Activated naive CD4-positive, alpha-beta T cell treated with anti-CD3 and anti-CD28 coated beads, Interleukin-2, amount 10 ng/mL, durations not matched to agents 7 days and 5 days (primary cell): ENCODE measurements at regions not wholly inside any gene's neighbourhood (a gene's known extent, or its start where the extent isn't known, plus 50 kb on each side); places are given as distances from the start of the nearest gene placed in this dataset.
A peak's percentile ranks its signal among the peaks of the same experiment; 100 is the strongest.

Experiments used
- CTCF ChIA-PET: fragments of 350-600 bp; sonication (Branson Sonifier 250); formaldehyde crosslinking; loops from one replicate; lab custom pipeline; 2021; ENCODE audit warnings: antibody characterized with exemption; lab: Charles Lee
- DNase-seq: peaks from one replicate; pipeline ENCODE4 v3.0.0-alpha.2; 2020
- H3K27ac Mint-ChIP-seq: one replicate; pipeline ENCODE4 v1.8.0; 2021; ENCODE audit warnings: mild to moderate bottlenecking, moderate library complexity, mixed read lengths
- H3K27me3 Mint-ChIP-seq: one replicate; pipeline ENCODE4 v1.8.0; 2021; ENCODE audit warnings: mild to moderate bottlenecking, mixed read lengths
- H3K36me3 Mint-ChIP-seq: one replicate; pipeline ENCODE4 v1.8.0; 2021; ENCODE audit warnings: mixed read lengths
- H3K4me1 Mint-ChIP-seq: one replicate; pipeline ENCODE4 v1.8.0; 2021; ENCODE audit warnings: mixed read lengths
- H3K4me3 Mint-ChIP-seq: one replicate; pipeline ENCODE4 v1.8.0; 2021; ENCODE audit warnings: mild to moderate bottlenecking, moderate library complexity, mixed read lengths
- H3K9me3 Mint-ChIP-seq: one replicate; pipeline ENCODE4 v1.8.0; 2021; ENCODE audit warnings: mixed read lengths

DNA sequence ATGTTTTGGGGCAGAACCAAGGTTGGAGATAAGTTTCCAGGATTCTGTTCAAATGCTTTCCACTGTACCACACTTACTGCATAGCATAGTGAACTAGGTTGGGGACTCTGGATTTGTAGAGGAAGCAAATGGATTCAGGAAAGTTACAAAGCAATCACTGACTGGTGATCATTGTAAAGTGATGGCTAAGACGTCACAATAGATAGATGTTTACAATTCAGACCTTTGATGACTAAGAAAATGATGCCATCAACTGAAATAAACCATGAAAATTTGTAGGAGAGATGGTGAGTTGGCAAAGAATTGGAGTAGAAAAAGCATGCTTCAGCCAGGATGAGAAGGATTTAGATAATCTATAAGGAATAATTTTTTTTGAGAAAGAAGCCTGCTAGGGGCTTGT lies 178.0 kb downstream of the UBE2E3 start:
- Mint-ChIP-seq H3K4me3 (no peak overlapping the region), H3K27ac (no peak overlapping the region), H3K9me3 (peaks cover 34% of the 10 kb centered on the region), H3K27me3 (no peaks in the 10 kb centered on the region), H3K4me1 (peaks cover 20% of the 10 kb centered on the region), H3K36me3 (peaks cover 39% of the 10 kb centered on the region)
- CTCF ChIA-PET = no interaction called here
- no peak for DNase-seq

DNA sequence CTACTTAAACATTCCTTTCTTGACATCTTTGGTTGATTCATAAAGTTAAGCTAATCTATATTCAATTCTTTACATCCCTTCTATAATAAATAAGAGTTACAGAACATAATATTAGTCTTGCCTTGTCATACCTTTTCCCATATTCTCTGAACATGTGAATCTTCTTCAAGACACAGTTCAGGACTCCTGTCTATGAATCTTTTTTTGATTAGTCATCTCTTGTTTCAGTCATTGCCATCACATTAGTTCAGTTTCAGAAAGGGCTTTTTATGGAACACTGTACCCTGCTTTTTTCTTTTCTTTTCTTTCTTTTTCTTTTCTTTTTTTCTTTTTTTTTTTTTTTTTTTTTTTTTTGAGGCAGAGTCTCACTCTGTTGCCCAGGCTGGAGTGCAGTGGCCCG lies 181.2 kb downstream of the UBE2E3 start:
- Mint-ChIP-seq H3K4me3 (no peak overlapping the region), H3K9me3 (peaks cover 36% of the 10 kb centered on the region), H3K36me3 (peaks cover 47% of the 10 kb centered on the region), H3K27me3 (no peaks in the 10 kb centered on the region), H3K4me1 (peaks cover 45% of the 10 kb centered on the region), H3K27ac (no peak overlapping the region)
- DNase-seq = no peak
- CTCF ChIA-PET = no interaction called here

DNA sequence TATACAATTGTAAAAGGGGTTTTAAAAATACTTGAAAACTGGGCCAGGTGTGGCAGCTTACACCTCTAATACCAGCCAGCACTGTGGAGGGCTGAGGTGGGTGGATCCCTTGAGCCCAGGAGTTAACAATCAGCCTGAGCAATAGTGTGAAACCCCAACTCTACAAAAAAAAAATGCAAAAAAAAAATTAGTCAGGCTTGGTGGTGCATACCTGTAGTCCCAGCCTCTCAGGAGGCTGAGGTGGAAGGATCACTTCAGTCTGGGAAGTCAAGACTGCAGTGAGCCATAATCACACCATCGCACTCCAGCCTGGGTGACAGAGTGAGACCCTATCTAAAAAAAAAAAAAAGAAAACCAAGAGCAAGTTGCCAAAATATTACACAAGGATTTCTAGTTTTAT lies 182.7 kb downstream of the UBE2E3 start:
- Mint-ChIP-seq H3K27ac (peak overlapping the region; percentile 71), H3K4me1 (peaks cover 49% of the 10 kb centered on the region), H3K36me3 (peaks cover 50% of the 10 kb centered on the region), H3K27me3 (no peaks in the 10 kb centered on the region), H3K9me3 (peaks cover 45% of the 10 kb centered on the region), H3K4me3 (no peak overlapping the region)
- CTCF ChIA-PET = no interaction called here
- peak; percentile 34 for DNase-seq

DNA sequence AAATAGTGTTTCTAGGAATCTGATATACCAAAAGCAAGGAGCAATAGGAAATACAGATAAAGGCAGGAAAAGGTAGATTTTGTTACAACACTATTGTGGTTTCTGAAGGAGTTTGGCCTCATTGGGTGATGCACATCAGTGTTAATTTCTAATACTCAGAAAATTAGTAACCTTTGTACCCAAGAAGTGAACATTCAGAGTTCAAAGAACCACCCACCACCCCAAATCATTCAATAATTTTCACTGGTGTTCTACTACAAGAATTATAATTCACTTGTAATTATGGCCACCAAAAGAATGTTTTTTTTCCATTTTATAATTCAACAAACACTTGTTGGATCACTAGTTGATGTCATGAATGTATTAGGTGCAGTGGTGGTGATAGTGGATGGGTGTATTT lies 183.3 kb downstream of the UBE2E3 start:
- Mint-ChIP-seq H3K9me3 (peaks cover 44% of the 10 kb centered on the region), H3K4me1 (peaks cover 49% of the 10 kb centered on the region), H3K27me3 (no peaks in the 10 kb centered on the region), H3K27ac (peak overlapping the region; percentile 71), H3K36me3 (peaks cover 49% of the 10 kb centered on the region), H3K4me3 (no peak overlapping the region)
- CTCF ChIA-PET = no interaction called here
- no peak for DNase-seq

DNA sequence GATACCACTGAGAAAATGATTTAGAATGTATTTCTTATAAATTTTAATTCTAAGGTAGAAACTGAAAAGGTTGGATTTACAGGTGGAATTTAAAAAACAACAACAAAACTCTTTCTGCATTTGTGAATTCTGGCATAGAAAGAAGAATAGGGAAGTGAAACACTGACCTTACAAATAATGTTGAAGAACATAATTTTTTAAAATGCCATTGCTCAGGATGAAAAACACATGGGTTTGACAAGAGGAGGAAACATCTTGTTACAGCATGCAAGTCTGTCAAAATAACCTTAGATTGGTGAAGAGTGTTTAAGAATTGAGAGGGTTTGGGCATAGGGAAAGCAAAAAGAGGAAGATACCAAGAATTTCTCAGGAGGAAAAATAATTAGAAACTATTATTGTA lies 184.3 kb downstream of the UBE2E3 start:
- peaks cover 58% of the 10 kb centered on the region for H3K4me1 Mint-ChIP-seq
- H3K36me3 Mint-ChIP-seq = peaks cover 46% of the 10 kb centered on the region
- H3K9me3 Mint-ChIP-seq = peaks cover 40% of the 10 kb centered on the region
- CTCF ChIA-PET = interaction anchor here (1.0 kb wide), 1 partner anchor 11 kb away, joined by 3 read pairs; no protein-coding TSS in a partner anchor
- peak overlapping the region; percentile 8 for H3K4me3 Mint-ChIP-seq
- no peak for DNase-seq
- peak overlapping the region; percentile 88 for H3K27ac Mint-ChIP-seq
- no peaks in the 10 kb centered on the region for H3K27me3 Mint-ChIP-seq

DNA sequence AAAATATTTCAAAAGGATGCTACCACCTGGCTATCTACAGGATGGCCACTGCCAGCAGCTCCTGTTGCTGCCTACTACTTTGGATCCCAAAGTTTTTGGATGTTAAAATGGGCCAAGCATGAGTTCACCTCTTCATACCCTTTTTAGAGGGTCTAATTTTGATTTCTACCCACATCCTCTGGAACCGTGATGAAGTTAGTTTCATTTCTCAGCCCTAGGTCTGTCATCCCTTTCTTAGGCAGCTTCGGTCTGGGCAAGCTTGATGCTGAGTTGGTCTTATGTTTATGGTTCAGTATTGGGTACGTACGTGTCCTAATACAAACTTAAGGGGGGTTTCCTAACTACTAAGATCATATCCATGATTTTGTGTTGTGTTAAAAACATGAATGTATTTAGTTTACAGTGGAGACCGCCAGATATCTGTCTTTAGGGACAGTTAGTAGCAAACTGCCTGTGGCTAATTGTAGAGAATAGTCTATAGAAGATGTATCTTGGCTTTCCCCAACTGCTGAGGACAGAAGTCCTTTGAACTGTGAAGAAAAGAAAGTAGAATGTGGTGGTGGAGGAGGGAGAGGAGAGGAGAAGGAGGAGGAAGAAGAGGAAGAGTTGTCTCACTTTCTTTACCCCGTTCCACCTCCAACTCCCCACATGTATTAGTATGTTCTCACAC lies 184.9 kb downstream of the UBE2E3 start:
- H3K4me3 Mint-ChIP-seq = peak overlapping the region; percentile 8
- peaks cover 44% of the 10 kb centered on the region for H3K36me3 Mint-ChIP-seq

DNA sequence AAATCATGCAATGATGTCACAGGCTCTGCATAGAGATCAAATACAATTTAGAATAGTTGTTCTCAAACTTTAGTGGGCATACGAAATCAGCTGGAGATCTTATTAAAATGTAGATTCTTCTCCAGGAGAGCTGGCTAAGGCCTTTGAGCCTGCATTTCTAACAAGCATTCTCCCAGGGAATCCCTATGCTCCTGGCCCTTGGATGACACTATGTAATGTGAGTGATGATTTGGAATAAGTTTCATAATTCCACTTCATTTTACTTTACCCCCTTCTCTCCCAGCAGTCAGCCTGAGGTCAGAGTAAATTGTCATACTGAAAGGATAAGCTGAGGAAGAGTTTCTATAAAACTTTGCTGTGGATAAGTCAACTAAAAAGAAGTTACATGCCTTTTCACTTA lies 189.1 kb downstream of the UBE2E3 start:
- CTCF ChIA-PET = interaction anchor here (1.2 kb wide), 1 partner anchor 9 kb away, joined by 3 read pairs; no protein-coding TSS in a partner anchor
- no peaks in the 10 kb centered on the region for H3K27me3 Mint-ChIP-seq
- H3K4me3 Mint-ChIP-seq = no peak overlapping the region

More for the DNA sequence above, 184.9 kb downstream of the UBE2E3 start:
- Mint-ChIP-seq H3K4me1 (peaks cover 64% of the 10 kb centered on the region), H3K27ac (peak overlapping the region; percentile 88), H3K27me3 (no peaks in the 10 kb centered on the region), H3K9me3 (peaks cover 37% of the 10 kb centered on the region)
- peak; percentile 40 for DNase-seq
- CTCF ChIA-PET = interaction anchor here (1.0 kb wide), 1 partner anchor 12 kb away, joined by 3 read pairs; no protein-coding TSS in a partner anchor

DNA sequence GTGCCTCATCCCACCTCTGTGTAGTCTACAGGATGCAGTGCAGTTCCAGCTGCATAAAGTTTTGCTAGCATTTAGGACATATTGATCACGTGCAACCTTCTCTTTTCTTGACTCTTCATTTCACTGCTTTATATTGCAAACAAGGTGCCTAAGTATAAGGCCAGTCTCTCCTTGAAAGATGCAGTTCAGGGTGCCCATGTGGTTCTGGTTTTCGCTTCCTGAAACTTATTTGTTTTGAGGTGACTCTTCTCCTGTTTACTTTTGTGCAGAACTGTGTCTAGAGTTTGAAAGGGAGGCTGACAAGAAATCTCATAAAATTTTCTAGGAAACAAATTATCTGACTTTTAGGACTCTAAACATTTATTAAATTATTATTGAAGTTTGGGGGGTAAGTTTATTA lies 189.9 kb downstream of the UBE2E3 start:
- H3K27ac Mint-ChIP-seq = no peak overlapping the region
- H3K4me1 Mint-ChIP-seq = peaks cover 40% of the 10 kb centered on the region
- no peak for DNase-seq
- peaks cover 32% of the 10 kb centered on the region for H3K36me3 Mint-ChIP-seq
- no peak overlapping the region for H3K4me3 Mint-ChIP-seq
- peaks cover 30% of the 10 kb centered on the region for H3K9me3 Mint-ChIP-seq
- CTCF ChIA-PET = interaction anchor here (1.2 kb wide), 1 partner anchor 10 kb away, joined by 3 read pairs; no protein-coding TSS in a partner anchor
- no peaks in the 10 kb centered on the region for H3K27me3 Mint-ChIP-seq

More for the DNA sequence above, 189.1 kb downstream of the UBE2E3 start:
- peaks cover 32% of the 10 kb centered on the region for H3K36me3 Mint-ChIP-seq
- H3K27ac Mint-ChIP-seq = no peak overlapping the region
- peaks cover 30% of the 10 kb centered on the region for H3K9me3 Mint-ChIP-seq
- DNase-seq = no peak
- peaks cover 46% of the 10 kb centered on the region for H3K4me1 Mint-ChIP-seq

DNA sequence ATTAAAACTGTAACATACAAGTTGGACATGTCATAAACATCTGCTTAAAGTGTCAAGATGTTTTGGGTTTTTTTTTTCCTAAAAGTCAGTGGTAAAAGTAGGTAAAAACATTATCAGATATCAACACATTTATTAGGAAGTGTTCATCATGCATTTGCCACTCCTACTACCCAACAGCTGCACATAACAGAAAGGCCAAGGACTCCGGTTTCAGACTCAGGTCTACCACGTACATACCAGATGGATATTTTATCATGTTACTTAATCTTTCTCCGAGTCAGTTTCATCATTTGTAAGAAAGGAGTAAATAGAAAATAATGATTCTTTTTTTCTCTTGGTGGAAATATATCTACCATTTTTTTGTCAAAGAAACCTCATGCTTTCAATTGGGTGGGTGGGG lies 192.3 kb downstream of the UBE2E3 start:
- Mint-ChIP-seq H3K4me3 (no peak overlapping the region), H3K9me3 (peaks cover 6% of the 10 kb centered on the region), H3K27ac (no peak overlapping the region), H3K27me3 (no peaks in the 10 kb centered on the region), H3K36me3 (peaks cover 16% of the 10 kb centered on the region), H3K4me1 (peaks cover 36% of the 10 kb centered on the region)
- CTCF ChIA-PET = no interaction called here
- no peak for DNase-seq

DNA sequence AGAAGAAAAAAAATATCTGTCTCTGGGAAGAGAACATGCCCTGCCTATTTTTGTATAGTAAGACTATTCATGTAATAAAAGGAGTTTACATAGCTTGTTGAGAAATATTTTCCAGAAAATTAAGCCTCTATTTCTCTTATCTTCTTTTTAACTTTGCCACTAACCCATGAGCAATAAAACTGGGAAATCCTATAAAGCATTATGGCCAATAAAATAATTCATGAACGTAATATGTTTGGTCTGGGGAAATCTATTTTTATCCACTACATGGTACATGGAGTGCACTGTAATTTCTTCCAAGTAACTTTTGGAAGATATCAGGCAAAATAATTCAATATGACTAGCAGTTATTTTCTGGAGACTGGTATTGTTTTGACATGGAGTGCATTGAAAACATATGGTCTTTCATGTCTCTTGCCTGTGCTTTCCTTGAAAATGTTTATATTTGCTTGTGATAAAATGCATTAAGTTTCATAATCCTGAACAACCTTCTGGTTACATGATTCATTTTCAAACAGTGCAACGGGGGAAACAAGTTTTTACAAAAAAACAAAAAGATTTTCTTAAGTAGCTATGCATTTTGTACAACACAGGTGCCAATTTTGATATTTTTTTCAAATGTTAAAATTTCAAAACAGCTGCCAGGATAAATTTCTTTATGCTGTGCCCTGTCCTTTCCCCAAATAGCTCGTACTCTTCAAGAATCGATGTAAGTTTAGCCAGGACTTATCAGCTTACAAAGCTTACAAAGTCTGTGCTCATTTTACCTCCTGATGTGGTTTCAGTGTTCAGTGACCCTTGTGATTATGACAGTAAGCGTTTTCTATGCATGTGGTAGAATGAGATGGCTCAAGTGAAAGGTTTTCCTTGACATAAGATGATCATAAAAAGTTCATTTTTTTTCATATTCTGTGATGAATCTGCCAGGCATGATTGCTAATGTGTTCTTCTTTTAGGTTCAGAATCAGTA lies 194.5 kb downstream of the UBE2E3 start:
- CTCF ChIA-PET = interaction anchor here (0.8 kb wide), 1 partner anchor 282 kb away, joined by 3 read pairs; the partner anchor contains the start of gene ITGA4
- no peak for DNase-seq
- no peaks in the 10 kb centered on the region for H3K27me3 Mint-ChIP-seq
- H3K4me1 Mint-ChIP-seq = peaks cover 44% of the 10 kb centered on the region
- peaks cover 20% of the 10 kb centered on the region for H3K36me3 Mint-ChIP-seq
- no peak overlapping the region for H3K4me3 Mint-ChIP-seq
- H3K27ac Mint-ChIP-seq = no peak overlapping the region
- H3K9me3 Mint-ChIP-seq = peaks cover 6% of the 10 kb centered on the region

DNA sequence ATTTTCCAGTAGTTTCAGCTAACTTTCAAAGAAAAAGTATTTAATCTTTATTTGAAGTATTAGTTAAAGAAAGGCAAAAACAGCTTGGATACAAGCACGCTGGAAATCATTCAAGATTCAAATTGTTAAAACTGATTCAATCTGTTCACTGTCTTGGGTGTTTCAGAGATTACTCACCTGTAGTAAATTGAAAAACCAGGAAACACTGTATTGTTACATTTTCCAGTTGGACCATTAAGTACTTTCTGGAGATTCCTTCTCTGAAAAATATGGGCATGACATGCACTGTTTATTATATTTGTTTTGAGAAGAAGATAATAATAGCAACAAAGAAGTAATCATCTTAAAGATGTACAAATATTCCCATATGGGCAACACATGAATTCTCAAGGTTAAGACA lies 196.1 kb downstream of the UBE2E3 start:
- peaks cover 15% of the 10 kb centered on the region for H3K9me3 Mint-ChIP-seq
- CTCF ChIA-PET = interaction anchor here (1.0 to 1.8 kb wide), 2 partner anchors 60 to 71 kb away, joined by 3 to 9 read pairs; no protein-coding TSS in a partner anchor
- H3K4me1 Mint-ChIP-seq = peaks cover 34% of the 10 kb centered on the region
- H3K4me3 Mint-ChIP-seq = no peak overlapping the region
- H3K27me3 Mint-ChIP-seq = no peaks in the 10 kb centered on the region
- H3K36me3 Mint-ChIP-seq = peaks cover 32% of the 10 kb centered on the region
- DNase-seq = no peak
- no peak overlapping the region for H3K27ac Mint-ChIP-seq

DNA sequence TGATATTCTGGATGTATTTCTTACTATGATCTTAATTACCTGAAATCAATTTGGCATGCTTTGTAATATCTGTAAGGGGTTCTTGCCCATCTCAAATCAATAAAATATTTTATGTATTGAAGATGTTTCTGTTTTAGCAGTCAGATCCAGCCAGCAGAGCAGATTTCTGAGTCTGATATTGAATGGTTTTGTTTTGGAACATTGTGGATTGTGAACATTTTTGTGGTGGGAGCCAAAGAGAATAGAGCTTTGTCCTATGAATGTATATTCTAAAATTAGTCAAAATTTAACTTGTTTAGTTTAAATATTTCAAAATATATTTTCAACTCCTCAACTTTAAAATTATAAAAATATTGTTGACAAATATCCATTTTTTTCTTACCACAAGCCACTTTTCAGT lies 197.0 kb downstream of the UBE2E3 start:
- Mint-ChIP-seq H3K27me3 (no peaks in the 10 kb centered on the region), H3K4me3 (no peak overlapping the region), H3K36me3 (peaks cover 32% of the 10 kb centered on the region), H3K27ac (no peak overlapping the region), H3K4me1 (peaks cover 34% of the 10 kb centered on the region), H3K9me3 (peaks cover 15% of the 10 kb centered on the region)
- CTCF ChIA-PET = interaction anchor here (1.4 to 1.8 kb wide), 4 partner anchors 10 to 281 kb away, joined by 3 to 9 read pairs (median 4); no protein-coding TSS in a partner anchor
- DNase-seq = no peak

DNA sequence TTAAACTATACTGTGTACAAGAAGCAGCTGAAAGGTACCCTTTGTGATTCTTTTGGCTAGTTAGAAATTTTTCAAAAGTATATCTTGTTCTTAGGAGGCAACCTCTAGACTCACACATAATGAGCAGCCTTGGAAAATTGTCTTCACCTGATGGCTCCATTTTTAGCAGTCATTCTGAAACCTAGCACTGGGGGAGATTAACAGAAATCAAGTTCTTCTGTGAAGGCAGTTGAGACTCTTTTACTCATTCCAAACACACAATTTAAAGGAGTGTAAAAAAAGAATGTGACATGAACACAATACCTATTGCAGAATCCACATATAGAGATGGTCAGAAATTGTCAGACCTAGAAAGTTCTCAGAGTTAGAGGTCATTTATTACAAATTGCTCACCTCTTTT lies 197.7 kb downstream of the UBE2E3 start:
- Mint-ChIP-seq H3K27me3 (no peaks in the 10 kb centered on the region), H3K27ac (no peak overlapping the region), H3K9me3 (peaks cover 15% of the 10 kb centered on the region), H3K36me3 (peaks cover 32% of the 10 kb centered on the region), H3K4me3 (no peak overlapping the region), H3K4me1 (peaks cover 34% of the 10 kb centered on the region)
- no peak for DNase-seq
- CTCF ChIA-PET = interaction anchor here (0.7 to 1.8 kb wide), 11 partner anchors 9 to 280 kb away, joined by 3 to 9 read pairs (median 3); no protein-coding TSS in a partner anchor
